ENCODE measurements at regions not wholly inside any gene's neighbourhood (a gene's known extent, or its start where the extent isn't known, plus 50 kb on each side); places are given as distances from the start of the nearest gene placed in this dataset.

DNA sequence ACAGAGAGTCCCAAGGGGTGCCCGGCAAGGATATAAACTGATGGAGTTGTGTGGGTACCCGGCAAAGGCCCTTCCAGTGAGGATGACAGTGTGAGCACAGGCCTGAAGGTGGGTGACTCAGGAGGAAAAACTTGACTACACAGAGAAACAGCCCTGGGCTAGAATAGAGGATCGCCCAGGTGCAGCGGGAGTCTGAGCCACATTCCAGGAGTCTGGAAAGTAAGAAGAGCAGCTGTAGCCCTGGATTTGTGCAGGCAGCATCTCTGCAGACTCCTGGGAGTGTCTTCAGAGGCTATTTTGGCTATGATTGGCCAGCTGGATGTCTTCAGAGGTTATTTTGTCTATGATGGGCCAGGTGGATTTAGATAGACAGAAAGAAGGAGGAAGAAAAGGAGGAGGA lies 367.6 kb upstream of the MKI67 start:
- H3K27me3 Mint-ChIP-seq = no peaks in the 10 kb centered on the region
- H3K4me1 Mint-ChIP-seq = no peaks in the 10 kb centered on the region
- H3K9me3 Mint-ChIP-seq (ENCODE audit: low read depth) = no peaks in the 10 kb centered on the region
- ChIA-PET CTCF (interaction anchor here (1.2 kb wide), 1 partner anchor 76 kb away, joined by 5 read pairs; no protein-coding TSS in a partner anchor), POLR2A (no interaction called here)
- DNase-seq (no peak), ATAC-seq (no peak)
- H3K27ac Mint-ChIP-seq = no peak overlapping the region
- H3K4me3 Mint-ChIP-seq = no peak overlapping the region
- intact Hi-C loops (cut with DNase I, micrococcal nuclease) = no loop called here
- no peaks in the 10 kb centered on the region for H3K36me3 Mint-ChIP-seq (ENCODE audit: low read depth)

DNA sequence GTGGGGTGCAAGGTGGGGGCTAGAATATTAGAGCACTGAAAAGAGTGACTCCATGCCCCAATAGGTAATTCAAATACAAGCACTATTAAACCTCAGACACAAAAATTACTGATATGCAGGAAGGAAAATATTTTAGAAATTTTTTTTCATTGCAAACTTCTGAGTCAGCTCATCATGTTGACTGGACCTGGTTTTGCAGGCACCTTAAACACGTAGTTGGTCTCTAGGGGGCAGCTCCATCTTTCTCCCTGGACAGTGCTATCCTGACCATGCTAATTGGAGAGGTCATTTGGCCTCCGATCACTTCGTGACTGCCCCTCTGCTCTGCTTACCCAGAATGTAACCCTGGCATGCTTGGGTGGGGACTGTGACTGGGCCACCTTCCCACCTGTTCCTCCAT lies 368.4 kb upstream of the MKI67 start:
- ChIA-PET POLR2A (no interaction called here), CTCF (no interaction called here)
- H3K27ac Mint-ChIP-seq = no peak overlapping the region
- DNase-seq = no peak
- no peaks in the 10 kb centered on the region for H3K27me3 Mint-ChIP-seq
- no peaks in the 10 kb centered on the region for H3K36me3 Mint-ChIP-seq (ENCODE audit: low read depth)
- H3K4me3 Mint-ChIP-seq = no peak overlapping the region
- intact Hi-C loops (cut with DNase I, micrococcal nuclease) = no loop called here
- H3K4me1 Mint-ChIP-seq = no peaks in the 10 kb centered on the region
- no peaks in the 10 kb centered on the region for H3K9me3 Mint-ChIP-seq (ENCODE audit: low read depth)
- no peak for ATAC-seq

DNA sequence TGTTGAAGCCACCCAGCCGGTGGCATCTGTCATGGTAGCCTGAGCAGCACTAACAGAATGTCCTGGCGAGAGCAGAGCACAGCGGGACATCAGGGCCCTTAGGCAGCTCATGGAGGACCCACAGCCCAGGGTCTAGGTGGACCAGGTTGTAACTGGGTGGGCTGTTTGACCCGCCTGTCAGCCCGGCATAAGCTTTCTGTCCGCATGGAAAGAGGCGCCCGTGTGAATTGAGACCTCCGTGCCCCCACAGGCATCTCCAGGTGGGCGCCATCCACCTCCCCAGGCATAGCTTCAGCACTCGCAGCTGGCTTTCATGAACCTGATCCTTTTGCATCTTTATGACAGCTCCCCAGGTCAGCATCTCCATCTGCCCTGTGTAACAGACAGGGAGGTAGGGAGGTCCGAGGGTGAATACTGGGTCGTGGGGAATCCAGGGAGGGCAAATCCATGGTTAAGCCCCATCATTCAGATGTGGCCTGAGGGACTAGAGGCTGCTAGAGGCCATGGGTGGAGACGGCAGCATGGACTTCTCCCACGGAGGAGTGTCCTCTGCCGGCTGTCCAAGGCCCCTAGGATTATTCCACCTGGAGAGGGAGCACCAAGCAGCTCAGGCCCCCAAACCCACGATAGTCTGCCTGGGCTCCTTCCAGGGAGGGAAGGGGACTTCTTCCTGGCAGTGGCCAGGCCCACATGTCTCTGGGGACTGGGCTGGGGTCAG lies 371.6 kb upstream of the MKI67 start:
- H3K9me3 Mint-ChIP-seq (ENCODE audit: low read depth) = no peaks in the 10 kb centered on the region
- ATAC-seq (no peak), DNase-seq (no peak)
- no peak overlapping the region for H3K27ac Mint-ChIP-seq
- no peaks in the 10 kb centered on the region for H3K36me3 Mint-ChIP-seq (ENCODE audit: low read depth)
- no peak overlapping the region for H3K4me3 Mint-ChIP-seq
- POLR2A ChIA-PET = no interaction called here
- H3K4me1 Mint-ChIP-seq = no peaks in the 10 kb centered on the region
- peaks cover 5% of the 10 kb centered on the region for H3K27me3 Mint-ChIP-seq
- intact Hi-C loops (cut with DNase I, micrococcal nuclease) = no loop called here
- CTCF ChIA-PET = no interaction called here

DNA sequence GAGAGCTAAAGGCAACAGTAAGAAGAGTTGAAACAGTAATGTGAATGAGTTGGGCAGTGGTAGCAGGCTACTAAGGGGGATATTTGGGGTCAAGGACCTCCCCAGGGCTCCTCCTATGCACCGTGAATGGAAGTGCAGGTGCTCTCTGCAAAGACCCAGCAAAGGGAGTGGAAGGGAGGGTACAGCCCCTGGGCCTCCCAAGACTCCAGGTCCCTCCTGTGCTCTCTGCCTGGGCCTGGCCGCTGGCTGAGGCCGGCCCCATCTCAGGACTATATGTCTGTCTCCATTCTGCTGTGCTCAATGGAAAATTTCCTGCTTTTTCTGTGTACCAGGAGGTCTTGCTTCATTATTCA lies 372.1 kb upstream of the MKI67 start:
- ATAC-seq = no peak
- Mint-ChIP-seq H3K27ac (no peak overlapping the region), H3K36me3 (ENCODE audit: low read depth) (no peaks in the 10 kb centered on the region), H3K4me1 (no peaks in the 10 kb centered on the region), H3K4me3 (no peak overlapping the region), H3K9me3 (ENCODE audit: low read depth) (no peaks in the 10 kb centered on the region), H3K27me3 (peaks cover 6% of the 10 kb centered on the region)
- ChIA-PET CTCF (no interaction called here), POLR2A (no interaction called here)
- DNase-seq = no peak
- intact Hi-C loops (cut with DNase I, micrococcal nuclease) = no loop called here

GRCh38 chr10:128498746-128499145 lies 372.5 kb upstream of the MKI67 start:
- H3K9me3 Mint-ChIP-seq (ENCODE audit: low read depth) = no peaks in the 10 kb centered on the region
- H3K27ac Mint-ChIP-seq = no peak overlapping the region
- no peaks in the 10 kb centered on the region for H3K36me3 Mint-ChIP-seq (ENCODE audit: low read depth)
- H3K4me1 Mint-ChIP-seq = no peaks in the 10 kb centered on the region
- ATAC-seq (no peak), DNase-seq (no peak)
- CTCF ChIA-PET = no interaction called here
- no peak overlapping the region for H3K4me3 Mint-ChIP-seq
- POLR2A ChIA-PET = no interaction called here
- intact Hi-C loops (cut with DNase I, micrococcal nuclease) = no loop called here
- H3K27me3 Mint-ChIP-seq = peaks cover 9% of the 10 kb centered on the region

DNA sequence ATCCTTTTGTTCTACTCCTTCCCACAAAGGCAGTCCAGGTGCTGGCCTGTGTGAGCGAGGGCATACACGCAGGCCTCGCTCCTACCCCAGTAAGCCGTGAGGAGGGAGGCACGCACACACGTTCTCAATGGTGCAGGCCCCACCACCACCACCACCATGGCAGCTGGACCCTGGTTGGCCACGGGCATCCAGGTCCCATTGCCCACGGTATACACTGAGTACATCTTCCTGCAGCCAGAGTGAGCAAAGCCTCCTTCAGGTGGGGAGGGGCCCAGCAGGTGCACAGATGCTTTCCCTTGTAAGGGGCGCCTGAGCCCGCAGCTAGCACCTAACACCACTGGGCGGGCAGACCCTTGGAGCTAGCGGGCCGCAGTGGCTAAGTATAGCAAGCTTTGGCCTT lies 373.3 kb upstream of the MKI67 start:
- Mint-ChIP-seq H3K9me3 (ENCODE audit: low read depth) (no peaks in the 10 kb centered on the region), H3K4me1 (no peaks in the 10 kb centered on the region), H3K27ac (no peak overlapping the region), H3K27me3 (peaks cover 9% of the 10 kb centered on the region), H3K36me3 (ENCODE audit: low read depth) (no peaks in the 10 kb centered on the region), H3K4me3 (no peak overlapping the region)
- POLR2A ChIA-PET = no interaction called here
- DNase-seq (no peak), ATAC-seq (no peak)
- intact Hi-C loops (cut with DNase I, micrococcal nuclease) = no loop called here
- CTCF ChIA-PET = no interaction called here

- Mint-ChIP-seq H3K27me3 (peaks cover 9% of the 10 kb centered on the region), H3K4me3 (no peak overlapping the region), H3K27ac (no peak overlapping the region), H3K9me3 (ENCODE audit: low read depth) (no peaks in the 10 kb centered on the region), H3K36me3 (ENCODE audit: low read depth) (no peaks in the 10 kb centered on the region), H3K4me1 (no peaks in the 10 kb centered on the region)
- ATAC-seq (no peak), DNase-seq (no peak)
- POLR2A ChIA-PET = no interaction called here
- intact Hi-C loops (cut with DNase I, micrococcal nuclease) = no loop called here
- CTCF ChIA-PET = no interaction called here
Observed at GRCh38 chr10:128499956-128500355, 373.7 kb upstream of the MKI67 start.

GRCh38 chr10:128500642-128501041 lies 374.4 kb upstream of the MKI67 start:
- H3K4me3 Mint-ChIP-seq = no peak overlapping the region
- no peaks in the 10 kb centered on the region for H3K4me1 Mint-ChIP-seq
- ChIA-PET CTCF (no interaction called here), POLR2A (no interaction called here)
- no peak overlapping the region for H3K27ac Mint-ChIP-seq
- ATAC-seq = no peak
- intact Hi-C loops (cut with DNase I, micrococcal nuclease) = no loop called here
- H3K27me3 Mint-ChIP-seq = peaks cover 9% of the 10 kb centered on the region
- no peaks in the 10 kb centered on the region for H3K36me3 Mint-ChIP-seq (ENCODE audit: low read depth)
- DNase-seq = no peak
- H3K9me3 Mint-ChIP-seq (ENCODE audit: low read depth) = no peaks in the 10 kb centered on the region

GRCh38 chr10:128505346-128505745 lies 379.1 kb upstream of the MKI67 start:
- Mint-ChIP-seq H3K9me3 (ENCODE audit: low read depth) (no peaks in the 10 kb centered on the region), H3K4me3 (no peak overlapping the region), H3K36me3 (ENCODE audit: low read depth) (no peaks in the 10 kb centered on the region), H3K27me3 (peaks cover 15% of the 10 kb centered on the region), H3K4me1 (no peaks in the 10 kb centered on the region), H3K27ac (no peak overlapping the region)
- no peak for DNase-seq
- ATAC-seq = no peak
- CTCF ChIA-PET = no interaction called here
- intact Hi-C loops (cut with DNase I, micrococcal nuclease) = no loop called here
- POLR2A ChIA-PET = no interaction called here

DNA sequence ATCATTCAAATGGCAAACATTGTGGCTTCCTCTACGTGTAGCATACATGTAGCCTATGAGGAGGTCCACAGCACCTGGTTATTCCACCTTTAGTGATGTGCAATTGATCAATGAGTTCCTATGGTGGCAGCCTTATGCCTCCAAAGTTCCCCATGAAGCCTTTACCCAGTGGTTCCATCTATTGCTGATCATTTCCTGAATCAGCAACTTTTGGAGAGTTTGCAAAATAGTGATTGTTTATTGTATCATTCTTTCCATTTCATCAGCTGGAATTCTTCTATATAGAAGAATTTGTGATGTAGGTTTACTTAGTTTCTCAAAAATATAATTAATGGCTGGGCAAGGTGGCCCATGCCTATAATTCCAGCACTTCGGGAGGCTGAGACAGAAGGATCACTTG lies 380.2 kb upstream of the MKI67 start:
- H3K36me3 Mint-ChIP-seq (ENCODE audit: low read depth) = no peaks in the 10 kb centered on the region
- no peaks in the 10 kb centered on the region for H3K4me1 Mint-ChIP-seq
- POLR2A ChIA-PET = no interaction called here
- intact Hi-C loops (cut with DNase I, micrococcal nuclease) = no loop called here
- no peak overlapping the region for H3K27ac Mint-ChIP-seq
- ATAC-seq = no peak
- no peaks in the 10 kb centered on the region for H3K9me3 Mint-ChIP-seq (ENCODE audit: low read depth)
- CTCF ChIA-PET = no interaction called here
- DNase-seq = no peak
- H3K27me3 Mint-ChIP-seq = peaks cover 12% of the 10 kb centered on the region
- no peak overlapping the region for H3K4me3 Mint-ChIP-seq

GRCh38 chr10:128507066-128507465 lies 380.8 kb upstream of the MKI67 start:
- CTCF ChIA-PET = no interaction called here
- H3K4me1 Mint-ChIP-seq = no peaks in the 10 kb centered on the region
- no peak for DNase-seq
- POLR2A ChIA-PET = no interaction called here
- no peaks in the 10 kb centered on the region for H3K9me3 Mint-ChIP-seq (ENCODE audit: low read depth)
- ATAC-seq = no peak
- H3K27me3 Mint-ChIP-seq = peaks cover 12% of the 10 kb centered on the region
- H3K36me3 Mint-ChIP-seq (ENCODE audit: low read depth) = no peaks in the 10 kb centered on the region
- H3K4me3 Mint-ChIP-seq = no peak overlapping the region
- intact Hi-C loops (cut with DNase I, micrococcal nuclease) = no loop called here
- H3K27ac Mint-ChIP-seq = no peak overlapping the region

- peaks cover 6% of the 10 kb centered on the region for H3K27me3 Mint-ChIP-seq
- ATAC-seq (no peak), DNase-seq (no peak)
- intact Hi-C loops (cut with DNase I, micrococcal nuclease) = no loop called here
- ChIA-PET POLR2A (no interaction called here), CTCF (no interaction called here)
- H3K9me3 Mint-ChIP-seq (ENCODE audit: low read depth) = no peaks in the 10 kb centered on the region
- no peak overlapping the region for H3K4me3 Mint-ChIP-seq
- H3K4me1 Mint-ChIP-seq = no peaks in the 10 kb centered on the region
- no peaks in the 10 kb centered on the region for H3K36me3 Mint-ChIP-seq (ENCODE audit: low read depth)
- H3K27ac Mint-ChIP-seq = no peak overlapping the region
Observed at GRCh38 chr10:128511284-128511683, 385.1 kb upstream of the MKI67 start.

GRCh38 chr10:128512767-128513166 lies 386.5 kb upstream of the MKI67 start:
- no peak overlapping the region for H3K27ac Mint-ChIP-seq
- H3K4me3 Mint-ChIP-seq = no peak overlapping the region
- H3K4me1 Mint-ChIP-seq = no peaks in the 10 kb centered on the region
- ChIA-PET POLR2A (no interaction called here), CTCF (no interaction called here)
- no peak for ATAC-seq
- no peak for DNase-seq
- intact Hi-C loops (cut with DNase I, micrococcal nuclease) = no loop called here
- no peaks in the 10 kb centered on the region for H3K9me3 Mint-ChIP-seq (ENCODE audit: low read depth)
- peaks cover 2% of the 10 kb centered on the region for H3K27me3 Mint-ChIP-seq
- H3K36me3 Mint-ChIP-seq (ENCODE audit: low read depth) = no peaks in the 10 kb centered on the region

All from activated CD4-positive, alpha-beta T cell treated with anti-CD3 and anti-CD28 coated beads for 36 hours (primary cell).